AG09309 (cell line): ENCODE measurements at regions not wholly inside any gene's neighbourhood (a gene's known extent, or its start where the extent isn't known, plus 50 kb on each side); places are given as distances from the start of the nearest gene placed in this dataset.

Experiments used
- DNase-seq: peaks from one replicate; pipeline ENCODE4 v3.0.0-alpha.2; 2010; ENCODE audit warnings: low read depth
- H3K4me3 ChIP-seq: 2 replicates; pipeline ENCODE4 v1.5.1; 2011; ENCODE audit warnings: mild to moderate bottlenecking, low read depth, low read length, moderate library complexity; ENCODE audit not compliant: control insufficient read depth
- TF ChIP-seq, protein P1 (sequence below): IDR thresholded peaks from 2 replicates; pipeline ENCODE4 v1.5.1; 2011; ENCODE audit warnings: mild to moderate bottlenecking, low read depth, low read length, inconsistent platforms; ENCODE audit not compliant: insufficient read depth, control insufficient read depth; ENCODE audit errors: missing control alignments

DNA sequence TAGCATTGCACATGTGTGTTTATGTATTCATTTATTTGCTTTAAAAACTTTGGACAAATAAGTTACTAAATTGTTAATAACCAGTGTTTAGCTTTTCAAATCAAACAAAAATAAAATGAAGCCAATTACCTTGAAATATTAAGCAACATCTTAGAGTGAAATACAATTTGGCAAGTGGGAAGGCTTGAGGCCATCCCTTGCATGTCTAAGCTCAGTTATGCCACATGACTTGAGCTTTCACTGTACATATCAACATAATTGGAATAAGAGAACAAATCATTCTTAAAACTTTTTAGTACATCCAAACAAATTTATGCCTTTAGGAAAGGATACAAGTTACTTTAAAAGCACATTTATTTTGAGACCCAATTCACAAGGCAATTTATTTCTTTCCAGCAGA, 640.6 kb downstream of the SPRY1 start:
- H3K4me3 ChIP-seq = no peak overlapping the region
- TF ChIP-seq, protein P1, sequence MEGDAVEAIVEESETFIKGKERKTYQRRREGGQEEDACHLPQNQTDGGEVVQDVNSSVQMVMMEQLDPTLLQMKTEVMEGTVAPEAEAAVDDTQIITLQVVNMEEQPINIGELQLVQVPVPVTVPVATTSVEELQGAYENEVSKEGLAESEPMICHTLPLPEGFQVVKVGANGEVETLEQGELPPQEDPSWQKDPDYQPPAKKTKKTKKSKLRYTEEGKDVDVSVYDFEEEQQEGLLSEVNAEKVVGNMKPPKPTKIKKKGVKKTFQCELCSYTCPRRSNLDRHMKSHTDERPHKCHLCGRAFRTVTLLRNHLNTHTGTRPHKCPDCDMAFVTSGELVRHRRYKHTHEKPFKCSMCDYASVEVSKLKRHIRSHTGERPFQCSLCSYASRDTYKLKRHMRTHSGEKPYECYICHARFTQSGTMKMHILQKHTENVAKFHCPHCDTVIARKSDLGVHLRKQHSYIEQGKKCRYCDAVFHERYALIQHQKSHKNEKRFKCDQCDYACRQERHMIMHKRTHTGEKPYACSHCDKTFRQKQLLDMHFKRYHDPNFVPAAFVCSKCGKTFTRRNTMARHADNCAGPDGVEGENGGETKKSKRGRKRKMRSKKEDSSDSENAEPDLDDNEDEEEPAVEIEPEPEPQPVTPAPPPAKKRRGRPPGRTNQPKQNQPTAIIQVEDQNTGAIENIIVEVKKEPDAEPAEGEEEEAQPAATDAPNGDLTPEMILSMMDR = no peak
- DNase-seq = no peak

DNA sequence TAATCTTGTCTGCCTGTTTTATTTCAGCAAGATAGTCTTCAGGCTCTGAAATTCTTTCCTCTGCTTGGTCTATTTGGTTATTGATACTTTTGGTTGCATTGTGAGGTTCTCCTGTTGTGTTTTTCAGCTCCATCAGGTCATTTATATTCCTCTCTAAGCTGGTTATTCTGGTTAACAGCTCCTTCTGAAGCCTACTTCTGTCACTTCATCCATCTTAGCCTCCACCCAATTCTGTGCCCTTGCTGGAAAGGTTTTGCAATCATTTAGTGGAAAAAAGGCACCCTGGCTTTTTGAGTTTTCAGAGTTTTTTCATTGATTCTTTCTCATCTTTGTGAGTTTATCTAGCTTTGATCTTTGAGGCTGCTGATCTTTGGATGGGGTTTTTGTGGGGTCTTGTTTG, 647.7 kb downstream of the SPRY1 start:
- no peak overlapping the region for H3K4me3 ChIP-seq
- TF ChIP-seq, protein P1 = no peak
- no peak for DNase-seq

- no peak overlapping the region for H3K4me3 ChIP-seq
- TF ChIP-seq, protein P1 = no peak
- DNase-seq = no peak
Observed at GRCh38 chr4:124044867-124045266, 648.3 kb downstream of the SPRY1 start.

DNA sequence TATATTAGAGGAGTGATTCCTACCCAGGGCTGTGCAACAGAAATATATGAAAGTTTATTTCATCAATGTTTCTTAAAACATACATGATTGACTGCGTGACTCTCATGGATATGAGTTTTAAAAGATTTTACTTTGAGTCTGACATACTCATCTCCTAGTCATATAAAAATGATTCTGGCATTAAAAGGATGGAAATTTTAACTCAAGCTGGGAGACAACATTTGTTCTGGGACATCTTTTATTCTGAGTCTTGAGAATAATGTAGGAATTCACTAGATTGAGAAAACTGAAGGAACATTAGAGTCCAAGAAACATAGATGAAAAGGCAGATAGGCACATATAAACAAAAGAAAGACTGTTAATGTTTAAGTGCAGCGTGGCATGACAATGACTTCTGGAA, 649.6 kb downstream of the SPRY1 start:
- TF ChIP-seq, protein P1 = no peak
- no peak overlapping the region for H3K4me3 ChIP-seq
- no peak for DNase-seq

DNA sequence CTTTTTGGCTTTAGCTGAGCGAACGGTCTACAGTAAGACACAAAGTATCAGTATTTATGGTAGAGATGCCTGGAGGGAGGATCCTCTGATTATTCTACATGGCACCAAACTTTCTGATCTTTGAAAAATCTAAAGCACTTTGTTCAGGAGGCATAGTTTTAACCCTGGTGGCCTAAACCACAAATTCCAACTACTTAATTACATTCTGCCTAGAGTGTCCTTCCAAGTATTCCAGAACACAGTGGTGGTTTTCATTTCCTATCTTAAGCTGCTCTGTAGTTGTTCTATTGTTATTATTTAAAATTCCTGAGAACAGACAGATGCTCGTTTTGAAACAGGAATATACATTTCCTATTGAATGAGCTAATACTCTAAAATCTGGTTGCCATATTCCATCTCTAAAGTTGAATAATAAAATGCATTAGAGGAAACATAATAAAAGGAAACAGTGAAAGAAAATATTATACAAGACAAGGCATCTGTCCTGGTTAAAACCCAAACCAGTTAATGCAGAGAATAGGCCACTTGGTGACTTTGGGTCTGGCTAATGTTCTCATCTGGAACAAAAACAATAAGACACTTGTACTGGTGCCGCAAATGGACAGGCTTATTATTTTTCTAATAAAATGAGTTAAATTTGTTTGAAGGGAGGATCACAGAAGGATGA, 657.4 kb downstream of the SPRY1 start:
- TF ChIP-seq, protein P1 = no peak
- no peak overlapping the region for H3K4me3 ChIP-seq
- DNase-seq = no peak

DNA sequence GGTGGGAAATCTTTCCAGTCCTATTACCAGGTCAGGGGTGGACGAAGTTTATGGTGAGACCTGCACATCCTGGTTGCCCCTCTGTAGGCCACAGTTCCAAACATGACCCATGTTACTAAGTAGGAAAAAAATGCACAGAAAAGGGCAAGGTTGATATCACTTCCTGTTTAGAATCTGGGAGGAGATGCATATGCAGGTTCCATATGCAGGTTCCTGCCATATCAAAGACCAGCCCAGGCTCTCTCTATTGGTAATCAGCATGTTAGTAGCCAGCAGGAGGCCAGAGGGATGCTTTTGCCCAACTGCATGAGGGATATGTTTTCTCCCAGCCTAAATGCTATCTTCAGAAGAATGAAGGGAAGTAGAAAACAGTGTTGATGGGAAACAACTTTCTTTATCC, 657.2 kb downstream of the ANKRD50 start:
- H3K4me3 ChIP-seq = no peak overlapping the region
- TF ChIP-seq, protein P1 = no peak
- no peak for DNase-seq
